Activated CD8-positive, alpha-beta T cell treated with anti-CD3 and anti-CD28 coated beads for 36 hours (primary cell): ENCODE measurements at regions not wholly inside any gene's neighbourhood (a gene's known extent, or its start where the extent isn't known, plus 50 kb on each side); places are given as distances from the start of the nearest gene placed in this dataset.

Experiments
- ATAC-seq: fragments of 200-7000 bp; cut with Tn5 transposase; one replicate; pipeline ENCODE4 v1.10.0; 2021; ENCODE audit warnings: mild to moderate bottlenecking, moderate library complexity
- CTCF ChIA-PET: fragments of 350-600 bp; sonication (Branson Sonifier 250); formaldehyde crosslinking; loops from one replicate; lab custom pipeline; 2021; ENCODE audit warnings: antibody characterized with exemption; lab: Charles Lee
- POLR2A ChIA-PET: fragments of 350-600 bp; sonication (Branson Sonifier 250); formaldehyde crosslinking; loops from one replicate; lab custom pipeline; 2021; ENCODE audit warnings: antibody characterized with exemption; lab: Charles Lee
- DNase-seq: peaks from one replicate; pipeline ENCODE4 v3.0.0-alpha.2; 2020
- H3K27ac Mint-ChIP-seq: one replicate; pipeline ENCODE4 v1.8.0; 2021; ENCODE audit warnings: mild to moderate bottlenecking, mixed read lengths
- H3K27me3 Mint-ChIP-seq: one replicate; pipeline ENCODE4 v1.8.0; 2021; ENCODE audit warnings: mixed read lengths
- H3K36me3 Mint-ChIP-seq: one replicate; pipeline ENCODE4 v1.8.0; 2021; ENCODE audit warnings: low read depth, mixed read lengths
- H3K4me1 Mint-ChIP-seq: one replicate; pipeline ENCODE4 v1.8.0; 2021; ENCODE audit warnings: low read depth, mixed read lengths
- H3K4me3 Mint-ChIP-seq: one replicate; pipeline ENCODE4 v1.8.0; 2021; ENCODE audit warnings: mild to moderate bottlenecking, moderate library complexity, mixed read lengths
- H3K9me3 Mint-ChIP-seq: one replicate; pipeline ENCODE4 v1.8.0; 2021; ENCODE audit warnings: mixed read lengths
- intact Hi-C: fragments of 100-400 bp; cut with micrococcal nuclease; formaldehyde crosslinking; loops from one replicate; pipeline ENCODE4 v1.10.0; 2022
- TF ChIP-seq, protein P1 (sequence below): fragments of 200-600 bp; IDR thresholded peaks from one replicate; pipeline ENCODE4 v1.8.0; 2022; ENCODE audit warnings: antibody characterized with exemption, mild to moderate bottlenecking

DNA sequence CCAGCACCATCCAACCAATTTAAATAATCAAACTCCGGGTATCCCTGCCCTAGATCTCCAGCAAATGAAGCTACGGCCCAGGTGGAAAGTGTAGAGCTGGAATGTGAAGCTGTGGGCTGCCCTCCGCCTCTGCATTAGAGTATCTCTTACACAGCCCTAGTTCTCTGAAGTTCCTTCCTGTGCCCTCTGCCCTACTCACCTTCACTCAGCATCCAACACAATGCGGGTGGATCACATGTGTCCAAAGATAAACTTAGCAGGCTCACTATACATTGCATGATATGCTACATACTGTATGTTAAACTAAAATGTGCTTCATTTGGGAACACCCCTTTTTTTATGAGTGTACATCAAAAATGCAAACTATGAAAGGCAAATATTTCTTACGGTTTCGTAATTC is 70.0 kb upstream of the RAD23B start:
- H3K9me3 Mint-ChIP-seq, result no peaks in the 10 kb centered on the region
- POLR2A ChIA-PET, result no interaction called here
- intact Hi-C loops, result no loop called here
- no peak overlapping the region for H3K4me3 Mint-ChIP-seq
- CTCF ChIA-PET, result no interaction called here
- peaks cover 10% of the 10 kb centered on the region for H3K27me3 Mint-ChIP-seq
- ATAC-seq (peak; percentile 51), DNase-seq (peak; percentile 13)
- TF ChIP-seq, protein P1, sequence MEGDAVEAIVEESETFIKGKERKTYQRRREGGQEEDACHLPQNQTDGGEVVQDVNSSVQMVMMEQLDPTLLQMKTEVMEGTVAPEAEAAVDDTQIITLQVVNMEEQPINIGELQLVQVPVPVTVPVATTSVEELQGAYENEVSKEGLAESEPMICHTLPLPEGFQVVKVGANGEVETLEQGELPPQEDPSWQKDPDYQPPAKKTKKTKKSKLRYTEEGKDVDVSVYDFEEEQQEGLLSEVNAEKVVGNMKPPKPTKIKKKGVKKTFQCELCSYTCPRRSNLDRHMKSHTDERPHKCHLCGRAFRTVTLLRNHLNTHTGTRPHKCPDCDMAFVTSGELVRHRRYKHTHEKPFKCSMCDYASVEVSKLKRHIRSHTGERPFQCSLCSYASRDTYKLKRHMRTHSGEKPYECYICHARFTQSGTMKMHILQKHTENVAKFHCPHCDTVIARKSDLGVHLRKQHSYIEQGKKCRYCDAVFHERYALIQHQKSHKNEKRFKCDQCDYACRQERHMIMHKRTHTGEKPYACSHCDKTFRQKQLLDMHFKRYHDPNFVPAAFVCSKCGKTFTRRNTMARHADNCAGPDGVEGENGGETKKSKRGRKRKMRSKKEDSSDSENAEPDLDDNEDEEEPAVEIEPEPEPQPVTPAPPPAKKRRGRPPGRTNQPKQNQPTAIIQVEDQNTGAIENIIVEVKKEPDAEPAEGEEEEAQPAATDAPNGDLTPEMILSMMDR, result no peak
- peaks cover 15% of the 10 kb centered on the region for H3K4me1 Mint-ChIP-seq
- H3K27ac Mint-ChIP-seq, result peak overlapping the region; percentile 82
- H3K36me3 Mint-ChIP-seq, result no peaks in the 10 kb centered on the region

DNA sequence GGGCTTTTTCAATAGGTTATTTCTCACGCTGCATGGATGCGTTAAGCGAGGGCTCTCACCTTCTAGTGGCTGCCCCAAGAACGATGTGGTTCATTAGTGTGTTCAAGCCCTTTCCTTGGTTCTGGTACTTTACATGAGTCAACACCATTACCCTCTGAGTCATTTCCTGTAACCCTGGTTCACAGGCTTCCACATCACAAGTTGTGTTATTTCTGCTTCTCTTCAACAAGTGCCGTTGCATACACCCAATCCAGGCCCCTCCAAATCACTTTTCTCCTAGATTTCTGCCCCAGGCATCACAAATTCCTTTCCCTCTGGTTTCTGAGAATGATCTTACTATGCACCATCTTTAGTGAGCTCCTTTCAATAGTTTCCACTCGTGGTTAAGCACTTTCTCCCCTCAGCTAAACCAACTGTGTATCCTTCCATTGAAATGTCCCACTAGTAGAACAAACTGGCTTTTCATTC is 69.5 kb upstream of the RAD23B start:
- H3K27me3 Mint-ChIP-seq, result peaks cover 10% of the 10 kb centered on the region
- peak overlapping the region; percentile 82 for H3K27ac Mint-ChIP-seq
- POLR2A ChIA-PET, result no interaction called here
- peaks cover 15% of the 10 kb centered on the region for H3K4me1 Mint-ChIP-seq
- peak; percentile 64 for DNase-seq
- CTCF ChIA-PET, result no interaction called here
- H3K36me3 Mint-ChIP-seq, result no peaks in the 10 kb centered on the region
- H3K9me3 Mint-ChIP-seq, result no peaks in the 10 kb centered on the region
- intact Hi-C loops, result no loop called here
- no peak overlapping the region for H3K4me3 Mint-ChIP-seq
- peak; percentile 98 for ATAC-seq
- TF ChIP-seq, protein P1, result no peak

GRCh38 chr9:107214381-107214780 is 68.7 kb upstream of the RAD23B start:
- no peaks in the 10 kb centered on the region for H3K9me3 Mint-ChIP-seq
- H3K27ac Mint-ChIP-seq, result no peak overlapping the region
- no peaks in the 10 kb centered on the region for H3K36me3 Mint-ChIP-seq
- POLR2A ChIA-PET, result no interaction called here
- DNase-seq, result no peak
- CTCF ChIA-PET, result no interaction called here
- H3K4me1 Mint-ChIP-seq, result peaks cover 15% of the 10 kb centered on the region
- ATAC-seq, result no peak
- H3K4me3 Mint-ChIP-seq, result no peak overlapping the region
- intact Hi-C loops, result no loop called here
- H3K27me3 Mint-ChIP-seq, result peaks cover 12% of the 10 kb centered on the region
- TF ChIP-seq, protein P1, result no peak

- no peak for DNase-seq
- H3K4me3 Mint-ChIP-seq, result no peak overlapping the region
- H3K9me3 Mint-ChIP-seq, result no peaks in the 10 kb centered on the region
- intact Hi-C loops, result no loop called here
- peaks cover 15% of the 10 kb centered on the region for H3K4me1 Mint-ChIP-seq
- peaks cover 10% of the 10 kb centered on the region for H3K27me3 Mint-ChIP-seq
- no peak overlapping the region for H3K27ac Mint-ChIP-seq
- no peak for ATAC-seq
- no peaks in the 10 kb centered on the region for H3K36me3 Mint-ChIP-seq
- ChIA-PET CTCF (no interaction called here), POLR2A (no interaction called here)
- TF ChIP-seq, protein P1, result no peak
Measured at GRCh38 chr9:107214915-107215314, 68.2 kb upstream of the RAD23B start.

GRCh38 chr9:107215381-107215780 is 67.7 kb upstream of the RAD23B start:
- Mint-ChIP-seq H3K4me1 (peaks cover 15% of the 10 kb centered on the region), H3K4me3 (no peak overlapping the region), H3K36me3 (no peaks in the 10 kb centered on the region), H3K27me3 (peaks cover 8% of the 10 kb centered on the region), H3K9me3 (no peaks in the 10 kb centered on the region), H3K27ac (no peak overlapping the region)
- ChIA-PET POLR2A (no interaction called here), CTCF (no interaction called here)
- ATAC-seq (no peak), DNase-seq (no peak)
- intact Hi-C loops, result no loop called here
- TF ChIP-seq, protein P1, result no peak
